Left lung (tissue), 4 donors: ENCODE measurements at regions not wholly inside any gene's neighbourhood (a gene's known extent, or its start where the extent isn't known, plus 50 kb on each side); places are given as distances from the start of the nearest gene placed in this dataset.
A peak's percentile ranks its signal among the peaks of the same experiment; 100 is the strongest.
"Not testable (repeated sequence)": the region's sequence is repeated elsewhere in the genome, so short reads cannot be mapped to it uniquely, and the experiment has no call there.

ENCODE experiments used
- ATAC-seq: fragments of 200-7000 bp; cut with Tn5 transposase; one replicate; pipeline ENCODE4 v1.9.1; 2020; ENCODE audit warnings: moderate library complexity
- DNase-seq, 4 donors: peaks; one replicate each; pipeline ENCODE4 v3.0.0-alpha.2; 2013 to 2020
- H3K27ac ChIP-seq, 2 donors: fragments of 200-600 bp; sonication (generic) in 1 of 2; one replicate each; pipeline versions ENCODE4 v1.5.0 to v1.8.0; 2020 to 2021
- H3K27me3 ChIP-seq, 2 donors: fragments of 200-600 bp; sonication (generic) in 1 of 2; one replicate each; pipeline versions ENCODE4 v1.5.0 to v1.8.0; 2020 to 2021
- H3K36me3 ChIP-seq, 2 donors: fragments of 200-600 bp; sonication (generic) in 1 of 2; one replicate each; pipeline versions ENCODE4 v1.5.0 to v1.8.0; 2020 to 2021
- H3K4me1 ChIP-seq, 2 donors: fragments of 200-600 bp; one replicate each; pipeline ENCODE4 v1.8.0; 2021
- H3K4me3 ChIP-seq, 2 donors: fragments of 200-600 bp; sonication (generic) in 1 of 2; one replicate each; pipeline versions ENCODE4 v1.5.0 to v1.8.0; 2020 to 2021; ENCODE audit warnings: mild to moderate bottlenecking in 1 of 2
- H3K9me3 ChIP-seq, 2 donors: fragments of 200-600 bp; sonication (generic) in 1 of 2; one replicate each; pipeline versions ENCODE4 v1.5.0 to v1.8.0; 2020 to 2021
- CTCF ChIP-seq, 2 donors: fragments of 200-600 bp; sonication (generic) in 1 of 2; IDR thresholded peaks; one replicate each; pipeline versions ENCODE4 v1.5.0 to v1.8.0; 2021; ENCODE audit warnings: antibody characterized with exemption in 2 of 2
- intact Hi-C, 2 donors: fragments of 100-400 bp; cut with DNase I; formaldehyde crosslinking; loops; one replicate each; pipeline versions ENCODE4 v1.11.2 to v1.14.2; 2022
- donor health status: DM: no; HTN: yes; CAD: no.
- donor health status: DM: no; HTN: no; CAD: no.

DNA sequence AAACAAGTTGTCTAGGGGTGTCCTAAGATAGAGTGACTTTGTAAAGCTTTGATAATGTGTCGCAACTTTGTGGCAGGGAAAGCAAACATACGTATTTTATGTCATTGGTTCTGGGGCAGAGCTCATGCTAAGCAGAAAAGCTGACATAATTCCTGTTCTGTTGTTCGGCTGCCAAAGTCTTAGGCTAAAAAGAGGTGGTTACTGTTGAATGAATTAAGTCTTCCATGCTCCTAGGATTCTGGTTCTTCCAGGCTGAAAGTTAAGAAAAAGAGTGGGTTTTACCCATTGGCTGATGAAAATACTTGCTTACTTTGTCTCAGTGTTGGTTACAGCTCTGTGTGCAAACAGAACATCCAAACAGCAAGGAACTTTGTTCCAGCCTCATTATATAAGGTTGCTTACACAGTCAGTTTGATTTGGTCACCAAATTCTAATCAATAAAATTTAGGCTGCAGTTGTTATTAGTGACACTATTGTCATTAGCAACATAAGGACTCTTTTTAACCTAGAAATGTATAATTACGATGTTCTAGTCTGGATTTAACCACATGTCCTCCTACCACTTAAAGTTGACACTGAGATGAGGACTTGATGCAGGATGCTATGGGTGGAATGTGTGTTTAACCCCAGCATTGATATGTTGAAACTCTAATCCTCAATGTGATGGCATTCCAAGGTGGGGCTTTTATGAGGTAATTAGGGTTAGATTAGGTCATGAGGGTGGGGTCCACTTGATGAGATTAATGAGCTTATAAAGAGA is 114.0 kb upstream of the GOT2 start:
- no peaks in the 10 kb centered on the region for H3K4me1 ChIP-seq
- H3K27ac ChIP-seq = no peak overlapping the region
- H3K36me3 ChIP-seq = no peaks in the 10 kb centered on the region
- TF ChIP-seq CTCF (IDR thresholded peaks at IDR 0.05) = no peak
- ATAC-seq (no peak), DNase-seq (no peak)
- H3K9me3 ChIP-seq = no peaks in the 10 kb centered on the region
- no peaks in the 10 kb centered on the region for H3K27me3 ChIP-seq
- intact Hi-C loops = no loop called here
- H3K4me3 ChIP-seq = no peak overlapping the region

DNA sequence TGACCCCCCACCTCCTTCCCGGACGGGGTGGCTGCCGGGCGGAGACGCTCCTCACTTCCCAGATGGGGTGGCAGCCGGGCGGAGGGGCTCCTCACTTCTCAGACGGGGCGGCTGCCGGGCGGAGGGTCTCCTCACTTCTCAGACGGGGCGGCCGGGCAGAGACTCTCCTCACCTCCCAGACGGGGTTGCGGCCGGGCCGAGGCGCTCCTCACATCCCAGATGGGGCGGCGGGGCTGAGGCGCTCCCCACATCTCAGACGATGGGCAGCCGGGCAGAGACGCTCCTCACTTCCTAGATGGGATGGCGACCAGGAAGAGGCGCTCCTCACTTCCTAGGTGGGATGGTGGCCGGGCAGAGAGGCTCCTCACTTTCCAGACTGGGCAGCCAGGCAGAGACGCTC is 112.1 kb upstream of the GOT2 start:
- H3K9me3 ChIP-seq, ATAC-seq, H3K27me3 ChIP-seq, intact Hi-C loops, H3K4me1 ChIP-seq, DNase-seq, H3K36me3 ChIP-seq, H3K27ac ChIP-seq, H3K4me3 ChIP-seq: not testable (repeated sequence)

- H3K27me3 ChIP-seq = no peaks in the 10 kb centered on the region
- intact Hi-C loops = no loop called here
- H3K4me3 ChIP-seq = no peak overlapping the region
- DNase-seq (peak in 2 of 4 donors; percentile 36 to 56), ATAC-seq (no peak)
- H3K9me3 ChIP-seq = peaks cover 0 to 1% of the 10 kb centered on the region in 2 donors
- no peak overlapping the region for H3K27ac ChIP-seq
- TF ChIP-seq CTCF (IDR thresholded peaks at IDR 0.05) = no peak
- no peaks in the 10 kb centered on the region for H3K36me3 ChIP-seq
- no peaks in the 10 kb centered on the region for H3K4me1 ChIP-seq
Observed at GRCh38 chr16:58843675-58844074, 109.6 kb upstream of the GOT2 start.

- H3K27ac ChIP-seq = no peak overlapping the region
- DNase-seq (no peak), ATAC-seq (no peak)
- TF ChIP-seq CTCF (IDR thresholded peaks at IDR 0.05) = no peak
- intact Hi-C loops = no loop called here
- no peaks in the 10 kb centered on the region for H3K36me3 ChIP-seq
- no peaks in the 10 kb centered on the region for H3K4me1 ChIP-seq
- no peak overlapping the region for H3K4me3 ChIP-seq
- H3K9me3 ChIP-seq = peaks cover 0 to 2% of the 10 kb centered on the region in 2 donors
- H3K27me3 ChIP-seq = no peaks in the 10 kb centered on the region
Observed at GRCh38 chr16:58842746-58843145, 108.6 kb upstream of the GOT2 start.

DNA sequence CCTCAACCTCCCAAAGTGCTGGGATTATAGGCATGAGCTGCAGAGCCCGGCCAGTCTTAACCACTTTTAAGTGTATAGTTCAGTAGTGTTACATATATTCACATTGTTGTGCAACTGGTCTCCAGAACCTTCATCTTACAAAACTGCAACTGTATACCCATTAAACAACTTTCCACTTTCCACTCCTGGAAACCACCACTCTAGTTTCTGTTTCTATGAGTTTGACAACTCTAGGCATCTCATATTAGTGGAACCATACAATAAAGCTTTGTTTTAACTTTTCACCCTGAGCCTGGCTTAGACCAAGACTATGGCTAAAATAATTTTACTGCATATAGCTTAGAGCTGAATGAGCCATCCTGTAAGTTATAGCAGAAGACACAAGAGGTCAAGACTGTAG is 108.0 kb upstream of the GOT2 start:
- peaks cover 0 to 2% of the 10 kb centered on the region in 2 donors for H3K9me3 ChIP-seq
- no peak overlapping the region for H3K27ac ChIP-seq
- H3K36me3 ChIP-seq = no peaks in the 10 kb centered on the region
- intact Hi-C loops = no loop called here
- TF ChIP-seq CTCF (IDR thresholded peaks at IDR 0.05) = no peak
- no peaks in the 10 kb centered on the region for H3K4me1 ChIP-seq
- no peak overlapping the region for H3K4me3 ChIP-seq
- no peaks in the 10 kb centered on the region for H3K27me3 ChIP-seq
- DNase-seq (no peak), ATAC-seq (no peak)

- H3K9me3 ChIP-seq = peaks cover 0 to 2% of the 10 kb centered on the region in 2 donors
- no peak for TF ChIP-seq CTCF (IDR thresholded peaks at IDR 0.05)
- H3K27ac ChIP-seq = no peak overlapping the region
- H3K36me3 ChIP-seq = no peaks in the 10 kb centered on the region
- no peak overlapping the region for H3K4me3 ChIP-seq
- ATAC-seq = no peak
- DNase-seq = no peak
- H3K4me1 ChIP-seq = no peaks in the 10 kb centered on the region
- no peaks in the 10 kb centered on the region for H3K27me3 ChIP-seq
- intact Hi-C loops = no loop called here
Observed at GRCh38 chr16:58837950-58838349, 103.8 kb upstream of the GOT2 start.
